A549 (cell line): ENCODE measurements at regions not wholly inside any gene's neighbourhood (a gene's known extent, or its start where the extent isn't known, plus 50 kb on each side); places are given as distances from the start of the nearest gene placed in this dataset.

ENCODE experiments used
- ATAC-seq, 2 experiments: fragments of 200-7000 bp in 1 of 2; fragments of >200 bp in 1 of 2; cut with Nextera tagmentation in 1 of 2; cut with Tn5 transposase in 1 of 2; 3 replicates each; pipeline versions ENCODE4 v1.8.0 to v1.9.1; 2018 to 2020; ENCODE audit warnings: mild to moderate bottlenecking in 1 of 2, moderate library complexity in 1 of 2
- CTCF ChIA-PET: fragments of 300-600 bp; sonication (Branson Sonifier 250); formaldehyde crosslinking; extraction: SDS; loops from one replicate; lab custom pipeline; 2021; ENCODE audit warnings: antibody characterized with exemption, inconsistent platforms; lab: Yijun Ruan, JAX
- POLR2A ChIA-PET: fragments of 350-600 bp; formaldehyde crosslinking; extraction: SDS; loops from one replicate; lab custom pipeline; 2021; ENCODE audit warnings: antibody characterized with exemption, inconsistent platforms; lab: Yijun Ruan, JAX
- DNase-seq, 2 experiments: peaks; one replicate each; pipeline versions ENCODE4 v3.0.0 to v3.0.0-alpha.2; 2011 to 2016; ENCODE audit warnings: low read depth in 1 of 2, low spot score in 1 of 2
- FAIRE-seq: peaks from 2 replicates; lab custom pipeline; 2011; peaks lifted over from hg19 to GRCh38; lab: Jason Lieb, UNC
- H3K27ac ChIP-seq, 2 experiments: fragments of >200 bp; sonication (Bioruptor Twin); formaldehyde crosslinking; 3 replicates each; pipeline ENCODE4 v1.5.1; 2016 to 2017
- H3K4me1 ChIP-seq: fragments of >200 bp; sonication (Bioruptor Twin); formaldehyde crosslinking; 3 replicates; pipeline ENCODE4 v1.6.1; 2016
- H3K4me2 ChIP-seq: fragments of >200 bp; sonication (Bioruptor Twin); formaldehyde crosslinking; 3 replicates; pipeline ENCODE4 v1.6.1; 2016
- H3K4me3 ChIP-seq: fragments of >200 bp; sonication (Bioruptor Twin); formaldehyde crosslinking; 3 replicates; pipeline ENCODE4 v1.5.1; 2016
- H3K9me3 ChIP-seq: fragments of >200 bp; sonication (Bioruptor Twin); formaldehyde crosslinking; 3 replicates; pipeline ENCODE4 v1.6.1; 2016
- BHLHE40 ChIP-seq: IDR thresholded peaks from 2 replicates; pipeline ENCODE4 v1.6.1; 2012; ENCODE audit warnings: low read depth, low read length, inconsistent platforms
- CBX8 ChIP-seq: fragments of 200-600 bp; sonication (generic); IDR thresholded peaks from 2 replicates; pipeline ENCODE4 v1.6.1; 2016
- CHD2 ChIP-seq: fragments of 150-350 bp; IDR thresholded peaks from 2 replicates; pipeline ENCODE4 v1.6.1; 2014; ENCODE audit warnings: low read length; ENCODE audit not compliant: partially characterized antibody
- EHMT2 ChIP-seq: fragments of 200-600 bp; sonication (generic); IDR thresholded peaks from 2 replicates; pipeline ENCODE4 v1.6.1; 2016; ENCODE audit warnings: antibody characterized with exemption, low read depth, mild to moderate bottlenecking, moderate library complexity
- ESRRA ChIP-seq: fragments of 150-350 bp; IDR thresholded peaks from 2 replicates; pipeline ENCODE4 v1.6.1; 2014; ENCODE audit warnings: mild to moderate bottlenecking, low read length, borderline replicate concordance
- FOSB ChIP-seq: fragments of 250-450 bp; sonication (Bioruptor Pico); IDR thresholded peaks from 2 replicates; pipeline ENCODE4 v1.5.0; 2020; ENCODE audit warnings: mild to moderate bottlenecking, moderate library complexity
- FOSL2 ChIP-seq, 2 experiments: fragments of 450-650 bp in 1 of 2; fragments of >200 bp in 1 of 2; sonication (Bioruptor Twin) in 1 of 2; formaldehyde crosslinking; IDR thresholded peaks; 2 replicates each; pipeline versions ENCODE4 v1.5.0 to v1.6.1; 2016 to 2020; ENCODE audit warnings: mild to moderate bottlenecking in 1 of 2, moderate library complexity in 1 of 2
- GATA3 ChIP-seq: IDR thresholded peaks from 2 replicates; pipeline ENCODE4 v1.6.1; 2012; ENCODE audit warnings: borderline replicate concordance
- HEYL ChIP-seq: fragments of 250-450 bp; sonication (Bioruptor Pico); IDR thresholded peaks from 2 replicates; pipeline ENCODE4 v1.8.0; 2021; ENCODE audit warnings: mild to moderate bottlenecking, moderate library complexity
- HOXB5 ChIP-seq: fragments of 250-450 bp; sonication (Bioruptor Pico); IDR thresholded peaks from 2 replicates; pipeline ENCODE4 v1.5.0; 2020; ENCODE audit warnings: mild to moderate bottlenecking, moderate library complexity
- KDM5A ChIP-seq: fragments of 200-600 bp; sonication (generic); IDR thresholded peaks from 2 replicates; pipeline ENCODE4 v1.6.1; 2016; ENCODE audit warnings: antibody characterized with exemption, mild to moderate bottlenecking
- MAZ ChIP-seq: fragments of 150-350 bp; IDR thresholded peaks from 2 replicates; pipeline ENCODE4 v1.6.1; 2014; ENCODE audit warnings: antibody characterized with exemption, low read depth, low read length, borderline replicate concordance
- NFE2L2 ChIP-seq: fragments of 150-350 bp; conservative IDR thresholded peaks from 2 replicates; pipeline ENCODE4 v1.6.1; 2014; ENCODE audit warnings: low read length
- NPAS2 ChIP-seq: fragments of 250-450 bp; sonication (Bioruptor Pico); IDR thresholded peaks from 2 replicates; pipeline ENCODE4 v1.8.0; 2022; ENCODE audit warnings: mild to moderate bottlenecking, moderate library complexity, borderline replicate concordance
- PHF8 ChIP-seq: fragments of 200-600 bp; sonication (generic); IDR thresholded peaks from 2 replicates; pipeline ENCODE4 v1.6.1; 2016; ENCODE audit warnings: low read depth, mild to moderate bottlenecking, antibody characterized with exemption, moderate library complexity, borderline replicate concordance
- POLR2A ChIP-seq: IDR thresholded peaks from 2 replicates; pipeline ENCODE4 v1.6.1; 2012; ENCODE audit warnings: mild to moderate bottlenecking, low read length
- RARB ChIP-seq: fragments of 250-450 bp; sonication (Bioruptor Pico); IDR thresholded peaks from 2 replicates; pipeline ENCODE4 v1.8.0; 2021; ENCODE audit warnings: mild to moderate bottlenecking, moderate library complexity
- SREBF2 ChIP-seq: fragments of 450-650 bp; IDR thresholded peaks from 2 replicates; pipeline ENCODE4 v1.6.1; 2014; ENCODE audit warnings: mild to moderate bottlenecking, moderate library complexity
- TP53 ChIP-seq: fragments of 250-450 bp; sonication (Bioruptor Pico); IDR thresholded peaks from 2 replicates; pipeline ENCODE4 v1.5.0; 2021; ENCODE audit warnings: mild to moderate bottlenecking, moderate library complexity
- ZC3H11A ChIP-seq: fragments of 450-650 bp; IDR thresholded peaks from 2 replicates; pipeline ENCODE4 v1.6.1; 2014; ENCODE audit warnings: antibody characterized with exemption, mild to moderate bottlenecking
- ZNF302 ChIP-seq: fragments of 250-450 bp; sonication (Bioruptor Pico); IDR thresholded peaks from 2 replicates; pipeline ENCODE4 v1.9.0; 2021; ENCODE audit warnings: inconsistent platforms, mild to moderate bottlenecking, moderate library complexity
- ZSCAN20 ChIP-seq: fragments of 250-450 bp; sonication (Bioruptor Pico); IDR thresholded peaks from 2 replicates; pipeline ENCODE4 v1.8.0; 2022; ENCODE audit warnings: mild to moderate bottlenecking, moderate library complexity
- WGBS: methylation state at CpG from one replicate; pipeline ENCODE4 v1.1.6; 2017; ENCODE audit errors: missing lambda C conversion rate; 5-methylcytosine and 5-hydroxymethylcytosine counted together
- TF ChIP-seq, protein P1 (sequence below): fragments of 200-600 bp; sonication (generic); IDR thresholded peaks from 2 replicates; pipeline ENCODE4 v1.6.1; 2016; ENCODE audit warnings: antibody characterized with exemption, mild to moderate bottlenecking, moderate library complexity
- TF ChIP-seq, protein P2 (sequence below): fragments of 250-450 bp; sonication (Bioruptor Pico); IDR thresholded peaks from 2 replicates; pipeline ENCODE4 v1.5.0; 2021; ENCODE audit warnings: mild to moderate bottlenecking, moderate library complexity, borderline replicate concordance
- TF ChIP-seq, protein P3 (sequence below): IDR thresholded peaks from 2 replicates; pipeline ENCODE4 v1.6.1; 2012; ENCODE audit warnings: low read depth, borderline replicate concordance
- TF ChIP-seq, protein P4 (sequence below): fragments of 450-650 bp; IDR thresholded peaks from 2 replicates; pipeline ENCODE4 v1.6.1; 2014; ENCODE audit warnings: antibody characterized with exemption
- TF ChIP-seq, protein P5 (sequence below): fragments of 150-350 bp; IDR thresholded peaks from 2 replicates; pipeline ENCODE4 v1.6.1; 2014; ENCODE audit warnings: low read depth, mild to moderate bottlenecking, low read length
- TF ChIP-seq, protein P6 (sequence below): fragments of >200 bp; sonication (Bioruptor Twin); formaldehyde crosslinking; IDR thresholded peaks from 2 replicates; pipeline ENCODE4 v1.6.1; 2016

DNA sequence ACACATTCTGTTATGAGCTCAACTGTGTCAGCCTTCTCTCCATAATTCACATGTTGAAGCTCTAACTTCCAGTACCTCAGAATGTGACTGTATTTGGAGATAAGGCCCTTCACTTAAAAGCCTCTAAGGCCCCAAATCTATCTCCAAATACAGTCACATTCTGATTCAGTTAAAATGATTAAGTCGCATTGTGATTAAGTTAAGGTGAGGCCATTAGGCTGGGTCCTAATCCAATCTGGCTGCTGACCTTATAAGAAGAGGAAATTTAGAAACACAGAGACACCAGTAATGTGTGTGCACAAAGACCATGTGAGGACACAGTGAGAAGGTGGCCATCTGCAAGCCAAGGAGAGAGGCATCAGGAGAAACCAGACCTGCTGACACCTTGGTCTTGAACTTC is 141.6 kb downstream of the GXYLT1 start:
- CTCF ChIA-PET: interaction anchor here (3.0 kb wide), 1 partner anchor 21 kb away, joined by 10 read pairs; no protein-coding TSS in a partner anchor
- POLR2A ChIA-PET: no interaction called here
- FAIRE-seq: no peak
- no peak overlapping the region for H3K4me2 ChIP-seq
- no peak for DNase-seq
- 90% methylated on average over 1 of the region's 1 CpG for WGBS
- TF ChIP-seq FOSB (CRISPR knock-in tag) (no peak), CBX8 (no peak), EHMT2 (no peak), FOSL2 (IDR thresholded peaks at IDR 0.05) (no peak), FOSL2 (CRISPR knock-in tag; IDR thresholded peaks at IDR 0.05) (no peak), NPAS2 (no peak), NFE2L2 (no peak), MAZ (no peak), ZSCAN20 (CRISPR knock-in tag) (no peak), GATA3 (no peak), CHD2 (no peak), PHF8 (no peak)
- TF ChIP-seq, protein P1, sequence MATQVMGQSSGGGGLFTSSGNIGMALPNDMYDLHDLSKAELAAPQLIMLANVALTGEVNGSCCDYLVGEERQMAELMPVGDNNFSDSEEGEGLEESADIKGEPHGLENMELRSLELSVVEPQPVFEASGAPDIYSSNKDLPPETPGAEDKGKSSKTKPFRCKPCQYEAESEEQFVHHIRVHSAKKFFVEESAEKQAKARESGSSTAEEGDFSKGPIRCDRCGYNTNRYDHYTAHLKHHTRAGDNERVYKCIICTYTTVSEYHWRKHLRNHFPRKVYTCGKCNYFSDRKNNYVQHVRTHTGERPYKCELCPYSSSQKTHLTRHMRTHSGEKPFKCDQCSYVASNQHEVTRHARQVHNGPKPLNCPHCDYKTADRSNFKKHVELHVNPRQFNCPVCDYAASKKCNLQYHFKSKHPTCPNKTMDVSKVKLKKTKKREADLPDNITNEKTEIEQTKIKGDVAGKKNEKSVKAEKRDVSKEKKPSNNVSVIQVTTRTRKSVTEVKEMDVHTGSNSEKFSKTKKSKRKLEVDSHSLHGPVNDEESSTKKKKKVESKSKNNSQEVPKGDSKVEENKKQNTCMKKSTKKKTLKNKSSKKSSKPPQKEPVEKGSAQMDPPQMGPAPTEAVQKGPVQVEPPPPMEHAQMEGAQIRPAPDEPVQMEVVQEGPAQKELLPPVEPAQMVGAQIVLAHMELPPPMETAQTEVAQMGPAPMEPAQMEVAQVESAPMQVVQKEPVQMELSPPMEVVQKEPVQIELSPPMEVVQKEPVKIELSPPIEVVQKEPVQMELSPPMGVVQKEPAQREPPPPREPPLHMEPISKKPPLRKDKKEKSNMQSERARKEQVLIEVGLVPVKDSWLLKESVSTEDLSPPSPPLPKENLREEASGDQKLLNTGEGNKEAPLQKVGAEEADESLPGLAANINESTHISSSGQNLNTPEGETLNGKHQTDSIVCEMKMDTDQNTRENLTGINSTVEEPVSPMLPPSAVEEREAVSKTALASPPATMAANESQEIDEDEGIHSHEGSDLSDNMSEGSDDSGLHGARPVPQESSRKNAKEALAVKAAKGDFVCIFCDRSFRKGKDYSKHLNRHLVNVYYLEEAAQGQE: no peak
- TF ChIP-seq, protein P2, sequence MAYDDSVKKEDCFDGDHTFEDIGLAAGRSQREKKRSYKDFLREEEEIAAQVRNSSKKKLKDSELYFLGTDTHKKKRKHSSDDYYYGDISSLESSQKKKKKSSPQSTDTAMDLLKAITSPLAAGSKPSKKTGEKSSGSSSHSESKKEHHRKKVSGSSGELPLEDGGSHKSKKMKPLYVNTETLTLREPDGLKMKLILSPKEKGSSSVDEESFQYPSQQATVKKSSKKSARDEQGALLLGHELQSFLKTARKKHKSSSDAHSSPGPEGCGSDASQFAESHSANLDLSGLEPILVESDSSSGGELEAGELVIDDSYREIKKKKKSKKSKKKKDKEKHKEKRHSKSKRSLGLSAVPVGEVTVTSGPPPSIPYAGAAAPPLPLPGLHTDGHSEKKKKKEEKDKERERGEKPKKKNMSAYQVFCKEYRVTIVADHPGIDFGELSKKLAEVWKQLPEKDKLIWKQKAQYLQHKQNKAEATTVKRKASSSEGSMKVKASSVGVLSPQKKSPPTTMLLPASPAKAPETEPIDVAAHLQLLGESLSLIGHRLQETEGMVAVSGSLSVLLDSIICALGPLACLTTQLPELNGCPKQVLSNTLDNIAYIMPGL: no peak
- TF ChIP-seq, protein P3, sequence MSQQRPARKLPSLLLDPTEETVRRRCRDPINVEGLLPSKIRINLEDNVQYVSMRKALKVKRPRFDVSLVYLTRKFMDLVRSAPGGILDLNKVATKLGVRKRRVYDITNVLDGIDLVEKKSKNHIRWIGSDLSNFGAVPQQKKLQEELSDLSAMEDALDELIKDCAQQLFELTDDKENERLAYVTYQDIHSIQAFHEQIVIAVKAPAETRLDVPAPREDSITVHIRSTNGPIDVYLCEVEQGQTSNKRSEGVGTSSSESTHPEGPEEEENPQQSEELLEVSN: no peak
- TF ChIP-seq, protein P4, sequence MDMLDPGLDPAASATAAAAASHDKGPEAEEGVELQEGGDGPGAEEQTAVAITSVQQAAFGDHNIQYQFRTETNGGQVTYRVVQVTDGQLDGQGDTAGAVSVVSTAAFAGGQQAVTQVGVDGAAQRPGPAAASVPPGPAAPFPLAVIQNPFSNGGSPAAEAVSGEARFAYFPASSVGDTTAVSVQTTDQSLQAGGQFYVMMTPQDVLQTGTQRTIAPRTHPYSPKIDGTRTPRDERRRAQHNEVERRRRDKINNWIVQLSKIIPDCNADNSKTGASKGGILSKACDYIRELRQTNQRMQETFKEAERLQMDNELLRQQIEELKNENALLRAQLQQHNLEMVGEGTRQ: no peak
- TF ChIP-seq, protein P5, sequence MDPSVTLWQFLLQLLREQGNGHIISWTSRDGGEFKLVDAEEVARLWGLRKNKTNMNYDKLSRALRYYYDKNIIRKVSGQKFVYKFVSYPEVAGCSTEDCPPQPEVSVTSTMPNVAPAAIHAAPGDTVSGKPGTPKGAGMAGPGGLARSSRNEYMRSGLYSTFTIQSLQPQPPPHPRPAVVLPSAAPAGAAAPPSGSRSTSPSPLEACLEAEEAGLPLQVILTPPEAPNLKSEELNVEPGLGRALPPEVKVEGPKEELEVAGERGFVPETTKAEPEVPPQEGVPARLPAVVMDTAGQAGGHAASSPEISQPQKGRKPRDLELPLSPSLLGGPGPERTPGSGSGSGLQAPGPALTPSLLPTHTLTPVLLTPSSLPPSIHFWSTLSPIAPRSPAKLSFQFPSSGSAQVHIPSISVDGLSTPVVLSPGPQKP: no peak
- H3K9me3 ChIP-seq: no peaks in the 10 kb centered on the region
- H3K27ac ChIP-seq: no peak overlapping the region
- H3K4me1 ChIP-seq: no peaks in the 10 kb centered on the region
- no peak overlapping the region for H3K4me3 ChIP-seq
- no peak for ATAC-seq

DNA sequence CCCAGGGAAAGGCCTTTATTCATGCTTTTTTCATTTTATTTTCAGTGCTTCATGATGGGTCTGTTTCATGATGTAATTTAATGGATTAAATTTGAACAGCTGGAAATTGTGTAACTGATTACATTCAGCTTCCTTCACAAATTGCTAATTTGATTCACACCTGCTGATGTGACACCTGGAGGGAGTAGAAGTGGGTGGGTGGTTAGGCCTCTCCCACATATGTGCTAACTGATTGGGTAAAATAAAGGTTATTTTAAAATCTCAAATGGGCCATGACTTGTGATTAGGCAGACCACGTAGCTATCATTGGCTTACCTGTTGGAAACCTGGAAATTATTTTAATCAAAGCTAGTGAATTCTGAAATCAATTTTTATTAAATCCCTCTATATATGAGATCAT is 142.1 kb downstream of the GXYLT1 start:
- no peak for ATAC-seq
- 56% methylated on average over 1 of the region's 1 CpG for WGBS
- H3K9me3 ChIP-seq: no peaks in the 10 kb centered on the region
- ChIA-PET CTCF (interaction anchor here (3.0 kb wide), 1 partner anchor 22 kb away, joined by 10 read pairs; no protein-coding TSS in a partner anchor), POLR2A (no interaction called here)
- H3K4me1 ChIP-seq: no peaks in the 10 kb centered on the region
- no peak overlapping the region for H3K4me3 ChIP-seq
- DNase-seq: no peak
- no peak overlapping the region for H3K4me2 ChIP-seq
- TF ChIP-seq CBX8 (no peak), ZNF302 (CRISPR knock-in tag) (no peak), NPAS2 (no peak), POLR2A (no peak), FOSL2 (IDR thresholded peaks at IDR 0.05) (no peak), FOSL2 (CRISPR knock-in tag; IDR thresholded peaks at IDR 0.05) (no peak), KDM5A (no peak), HEYL (CRISPR knock-in tag) (no peak), RARB (CRISPR knock-in tag) (no peak), NFE2L2 (no peak), ZC3H11A (no peak), BHLHE40 (no peak), TP53 (CRISPR knock-in tag) (no peak), SREBF2 (no peak), ESRRA (no peak), HOXB5 (no peak)
- TF ChIP-seq, protein P4: no peak
- TF ChIP-seq, protein P6, sequence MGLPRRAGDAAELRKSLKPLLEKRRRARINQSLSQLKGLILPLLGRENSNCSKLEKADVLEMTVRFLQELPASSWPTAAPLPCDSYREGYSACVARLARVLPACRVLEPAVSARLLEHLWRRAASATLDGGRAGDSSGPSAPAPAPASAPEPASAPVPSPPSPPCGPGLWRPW: no peak
- H3K27ac ChIP-seq: no peak overlapping the region
- FAIRE-seq: no peak
